ENCODE measurements at regions not wholly inside any gene's neighbourhood (a gene's known extent, or its start where the extent isn't known, plus 50 kb on each side); places are given as distances from the start of the nearest gene placed in this dataset.

- no peak overlapping the region for H2BK12ac ChIP-seq (ENCODE audit: low read depth, low read length)
- no peaks in the 10 kb centered on the region for H3K23me2 ChIP-seq (ENCODE audit: low read depth, low read length)
- no peak overlapping the region for H4K91ac ChIP-seq (replicated peaks; ENCODE audit: insufficient read length, low read length)
- H2AFZ ChIP-seq (ENCODE audit: low read length) = no peak overlapping the region
- H3K56ac ChIP-seq (replicated peaks; ENCODE audit: insufficient read length, low read depth, low read length) = no peak overlapping the region
- ChIA-PET POLR2A (ENCODE audit: partially characterized antibody) (no interaction called here), CTCF (ENCODE audit: partially characterized antibody) (no interaction called here)
- DNase-seq (ENCODE audit: low read depth in 1 of 2, low spot score in 2 of 2) = no peak
- H3K14ac ChIP-seq (ENCODE audit: insufficient read length) = no peak overlapping the region
- no peak overlapping the region for H2BK15ac ChIP-seq (ENCODE audit: low read length)
- TF ChIP-seq SIRT6 (IDR thresholded peaks at IDR 0.05; ENCODE audit: low read length) (no peak), MAFK (IDR thresholded peaks at IDR 0.05; ENCODE audit: low read depth, low read length) (no peak), TBP (IDR thresholded peaks at IDR 0.05; ENCODE audit: low read depth, low read length) (no peak)
- no peaks in the 10 kb centered on the region for H3K79me1 ChIP-seq (ENCODE audit: low read depth, low read length)
- no peaks in the 10 kb centered on the region for H3K9me3 ChIP-seq (ENCODE audit: insufficient read depth in 2 of 2, low read depth in 1 of 2, low read length in 1 of 2)
- H2BK5ac ChIP-seq (ENCODE audit: low read depth, low read length) = no peak overlapping the region
- FAIRE-seq = no peak
- H3K4ac ChIP-seq (replicated peaks; ENCODE audit: insufficient read length, low read depth, low read length) = no peak overlapping the region
- H2BK120ac ChIP-seq (replicated peaks; ENCODE audit: low read depth, low read length) = no peak overlapping the region
- no peaks in the 10 kb centered on the region for H3K27me3 ChIP-seq (replicated peaks in 1 of 4; ENCODE audit: control insufficient read depth in 3 of 4, extremely low read depth in 1 of 4, insufficient read depth in 3 of 4, low read length in 3 of 4)
- no peak overlapping the region for H3K9ac ChIP-seq (replicated peaks in 1 of 4; ENCODE audit: extremely low read depth in 1 of 4, low read depth in 3 of 4, low read length in 3 of 4)
- H4K5ac ChIP-seq (ENCODE audit: insufficient read length, low read depth, low read length) = no peak overlapping the region
- H3K4me2 ChIP-seq (ENCODE audit: insufficient read depth in 1 of 2, low read depth in 2 of 2, low read length in 2 of 2) = no peak overlapping the region
- no peaks in the 10 kb centered on the region for H3K79me2 ChIP-seq (ENCODE audit: control insufficient read depth in 1 of 2, insufficient read depth in 2 of 2, low read length in 2 of 2)
- H3K36me3 ChIP-seq (ENCODE audit: control insufficient read depth in 2 of 4, insufficient read depth in 4 of 4, low read length in 3 of 4) = no peaks in the 10 kb centered on the region
- H2BK20ac ChIP-seq (ENCODE audit: low read length) = no peak overlapping the region
- H2AK5ac ChIP-seq (ENCODE audit: low read depth, low read length) = no peak overlapping the region
- H3K18ac ChIP-seq (ENCODE audit: extremely low read depth, low read length) = no peak overlapping the region
- H3K23ac ChIP-seq (ENCODE audit: insufficient read length) = no peak overlapping the region
- H3K4me1 ChIP-seq (replicated peaks in 1 of 4; ENCODE audit: control insufficient read depth in 3 of 4, insufficient read depth in 4 of 4, low read length in 3 of 4) = no peaks in the 10 kb centered on the region
- WGBS, 2 experiments (ENCODE audit: extremely low coverage in 1 of 2, insufficient coverage in 1 of 2, insufficient read length in 1 of 2, insufficient replicate concordance in 2 of 2, low coverage in 1 of 2, low lambda C conversion rate in 2 of 2, missing lambda C conversion rate in 1 of 2) = 83% methylated on average over 1 of the region's 1 CpG; no CpG with 5 or more reads in 1 of the 2 experiments
- no peak overlapping the region for H3K27ac ChIP-seq (ENCODE audit: low read depth, low read length)
- no peak overlapping the region for H4K8ac ChIP-seq (ENCODE audit: extremely low read depth, insufficient read depth, low read length)
- H3K4me3 ChIP-seq (ENCODE audit: extremely low read depth in 1 of 4, insufficient read depth in 2 of 4, low read depth in 3 of 4, low read length in 4 of 4) = no peak overlapping the region
- H4K20me1 ChIP-seq (replicated peaks in 1 of 2; ENCODE audit: control insufficient read depth in 1 of 2, insufficient read depth in 2 of 2, low read length in 2 of 2) = no peaks in the 10 kb centered on the region
These were observed 691.4 kb downstream of the PCDH7 start for GRCh38 chr4:31411565-31411964.
